Endothelial cell of hepatic sinusoid (primary cell): ENCODE measurements at regions not wholly inside any gene's neighbourhood (a gene's known extent, or its start where the extent isn't known, plus 50 kb on each side); places are given as distances from the start of the nearest gene placed in this dataset.
"Not testable (repeated sequence)": the region's sequence is repeated elsewhere in the genome, so short reads cannot be mapped to it uniquely, and the experiment has no call there.

Experiments
- in situ Hi-C: cut with HindIII; loops from 2 replicates; pipeline ENCODE4 v1.10.0; 2017; ENCODE audit warnings: low sequenced_read_pairs

DNA sequence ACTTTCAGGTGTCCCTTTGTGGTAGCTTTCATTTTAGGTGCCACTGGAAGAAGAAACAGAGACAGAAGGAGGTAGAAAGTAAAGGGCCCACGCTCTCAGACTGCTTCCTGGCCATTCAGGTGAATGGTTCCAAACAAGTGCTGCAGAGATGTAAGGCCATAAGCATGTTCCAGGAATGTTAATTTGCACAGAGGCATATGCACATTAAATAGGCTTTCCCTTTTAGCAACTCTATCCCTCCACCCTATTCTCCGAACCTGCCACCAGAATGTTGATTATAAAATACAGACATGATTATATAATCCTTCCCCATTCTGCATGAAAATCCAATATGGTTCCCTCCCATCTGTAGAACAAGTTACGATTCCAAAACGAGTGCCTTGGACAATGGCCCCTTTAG, 297.2 kb downstream of the C6orf118 start:
- in situ Hi-C loops: no loop called here

DNA sequence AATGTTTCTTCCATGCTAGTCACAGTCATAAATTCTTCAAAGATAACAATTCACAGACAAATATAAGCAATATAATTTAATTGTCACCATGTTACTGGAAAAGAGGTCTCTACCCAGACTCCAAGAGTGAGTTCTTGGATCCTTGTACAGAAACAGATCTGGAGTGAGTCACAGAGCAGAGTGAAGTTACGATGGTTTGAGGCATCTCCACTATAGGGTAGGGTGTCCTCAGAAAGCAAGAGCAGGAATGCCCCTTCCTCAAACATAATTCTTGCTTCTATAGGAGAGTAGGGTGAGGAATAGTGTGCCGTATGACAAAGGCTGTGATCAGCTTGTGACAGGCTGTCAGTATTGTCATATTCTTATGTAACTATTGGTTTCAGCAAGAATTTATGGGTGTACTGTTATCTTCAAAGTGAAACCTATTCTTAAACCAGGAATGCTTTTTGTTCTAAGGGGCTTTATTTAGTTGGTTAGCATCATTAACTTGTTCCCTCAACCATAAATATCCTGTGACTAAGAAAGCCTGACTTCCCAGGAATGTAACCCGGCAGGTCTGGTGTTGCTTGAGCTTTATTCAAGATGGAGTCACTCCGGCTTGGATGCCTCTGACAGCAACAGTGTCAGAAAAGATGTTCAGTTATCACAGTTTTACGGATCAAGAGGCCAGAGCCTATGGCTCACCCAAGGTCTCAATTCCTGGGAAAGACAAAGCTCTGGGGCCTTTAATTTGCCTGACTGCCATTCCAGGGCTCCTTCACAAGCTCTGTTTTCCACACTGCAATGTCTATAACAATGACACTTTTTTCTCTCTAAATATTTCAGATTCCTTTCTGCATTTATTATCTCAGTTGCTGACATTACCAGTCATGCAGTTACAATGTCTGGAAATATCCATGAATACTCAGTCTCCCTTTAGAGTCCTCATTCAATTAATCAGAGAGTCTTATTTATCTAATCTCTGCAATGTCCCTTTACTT, 298.6 kb downstream of the C6orf118 start:
- in situ Hi-C loops: no loop called here

DNA sequence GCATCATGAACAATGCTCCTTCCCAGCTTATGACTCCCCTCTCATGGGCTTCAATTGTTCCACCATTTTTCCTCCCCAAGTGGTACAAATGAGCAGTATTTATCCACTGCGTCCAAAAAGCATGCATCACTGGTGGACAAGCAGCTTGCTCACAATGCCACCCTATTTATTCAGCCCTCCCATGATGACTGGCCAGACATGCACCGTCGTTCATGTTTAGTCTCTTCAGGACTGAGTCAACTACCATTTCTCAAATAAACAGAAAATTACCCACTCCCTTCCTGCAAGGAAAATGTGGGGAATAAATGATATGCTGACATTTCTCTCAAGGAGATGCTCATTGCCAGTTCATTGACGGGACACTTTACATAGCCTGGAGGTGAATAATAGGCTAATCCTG, 300.4 kb downstream of the C6orf118 start:
- in situ Hi-C loops: no loop called here

DNA sequence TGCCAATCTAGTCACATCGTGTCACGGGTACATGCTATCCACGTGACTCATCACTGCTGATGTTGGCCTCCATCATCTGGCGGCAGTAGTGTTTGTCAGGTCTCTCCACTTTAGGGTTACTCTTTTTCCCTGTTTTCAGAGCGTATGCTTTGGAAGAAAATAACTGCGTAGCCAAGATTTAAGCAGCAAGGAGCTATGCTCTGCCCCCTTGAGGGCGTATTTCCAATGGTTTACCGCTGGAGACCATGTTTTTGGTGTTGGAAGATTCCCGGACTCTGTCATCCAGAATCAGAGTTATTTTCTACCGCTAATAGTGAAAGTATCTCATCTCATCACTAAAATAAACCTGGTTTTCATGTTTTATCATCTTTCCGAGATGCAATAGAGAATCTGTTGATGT, 306.5 kb downstream of the C6orf118 start:
- in situ Hi-C loops: no loop called here

- in situ Hi-C loops: no loop called here
Measured at GRCh38 chr6:165002358-165002757, 307.0 kb downstream of the C6orf118 start.

DNA sequence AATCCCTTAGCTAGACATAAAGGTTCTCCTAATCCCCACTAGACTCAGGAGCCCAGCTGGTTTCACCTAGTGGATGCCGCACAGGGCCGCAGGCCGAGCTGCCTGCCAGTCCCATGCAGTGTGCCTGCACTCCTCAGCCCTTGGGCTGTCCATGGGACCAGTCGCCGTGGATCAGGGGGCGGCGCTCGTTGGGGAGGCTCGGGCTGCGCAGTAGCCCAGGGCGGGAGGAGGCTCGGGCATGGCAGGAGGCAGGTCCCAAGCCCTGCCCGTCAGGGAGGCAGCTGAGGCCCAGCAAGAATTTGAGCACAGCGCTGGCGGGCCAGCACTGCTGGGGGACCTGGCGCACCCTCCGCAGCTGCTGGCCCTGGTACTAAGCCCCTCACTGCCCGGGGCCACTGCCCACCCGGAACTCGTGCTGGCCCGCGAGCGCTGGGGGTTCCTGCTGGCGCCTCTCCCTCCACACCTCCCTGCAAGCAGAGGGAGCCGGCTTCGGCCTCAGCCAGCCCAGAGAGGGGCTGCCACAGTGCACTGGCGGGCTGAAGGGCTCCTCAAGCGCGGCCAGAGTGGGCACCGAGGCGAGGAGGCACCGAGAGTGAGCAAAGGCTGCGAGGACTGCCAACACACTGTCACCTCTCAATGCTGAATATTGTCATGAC, 307.8 kb downstream of the C6orf118 start:
- in situ Hi-C loops: no loop called here

GRCh38 chr6:164998297-164998696, 311.1 kb downstream of the C6orf118 start:
- in situ Hi-C loops: no loop called here

DNA sequence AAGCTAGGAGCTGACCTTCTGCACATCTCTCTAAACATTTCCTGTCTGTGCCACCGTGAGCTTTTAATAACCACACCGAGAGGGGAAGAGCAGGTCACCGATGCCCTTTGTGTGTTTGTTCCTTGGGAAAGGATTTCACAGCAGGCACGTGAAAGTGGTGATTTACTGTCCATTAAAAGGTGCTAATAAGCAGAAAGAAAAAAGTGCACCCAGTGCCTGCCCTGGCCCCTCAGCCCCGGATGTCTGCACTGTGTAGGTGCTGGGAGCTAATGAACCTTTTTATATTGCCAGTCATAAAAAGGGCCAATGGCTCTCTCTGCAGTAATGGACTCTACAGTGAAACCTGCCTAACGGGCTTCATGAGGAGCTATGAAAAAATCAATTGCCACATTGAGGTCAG, 312.6 kb downstream of the C6orf118 start:
- in situ Hi-C loops: no loop called here

- in situ Hi-C loops: no loop called here
Measured at GRCh38 chr6:164991573-164991972, 317.8 kb downstream of the C6orf118 start.

DNA sequence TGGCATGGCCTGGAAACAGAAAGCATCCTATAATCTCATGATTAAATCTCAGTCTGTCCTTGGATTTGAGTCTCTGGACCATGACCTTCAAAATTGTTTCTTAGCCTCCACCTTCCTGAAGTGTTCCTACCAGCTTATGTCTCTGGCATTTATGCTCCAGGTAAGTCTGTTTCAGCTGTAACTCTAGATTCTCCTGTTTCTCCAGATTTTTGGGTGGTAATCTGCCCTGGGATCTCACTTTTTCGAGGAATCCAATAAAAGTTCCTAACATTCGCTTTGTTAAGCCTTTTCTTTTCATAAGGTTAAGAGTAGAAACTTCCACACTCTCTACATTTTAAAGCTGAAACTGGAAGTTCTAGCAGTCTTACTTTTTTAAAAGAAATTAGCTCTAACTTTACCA, 318.5 kb downstream of the C6orf118 start:
- in situ Hi-C loops: no loop called here

DNA sequence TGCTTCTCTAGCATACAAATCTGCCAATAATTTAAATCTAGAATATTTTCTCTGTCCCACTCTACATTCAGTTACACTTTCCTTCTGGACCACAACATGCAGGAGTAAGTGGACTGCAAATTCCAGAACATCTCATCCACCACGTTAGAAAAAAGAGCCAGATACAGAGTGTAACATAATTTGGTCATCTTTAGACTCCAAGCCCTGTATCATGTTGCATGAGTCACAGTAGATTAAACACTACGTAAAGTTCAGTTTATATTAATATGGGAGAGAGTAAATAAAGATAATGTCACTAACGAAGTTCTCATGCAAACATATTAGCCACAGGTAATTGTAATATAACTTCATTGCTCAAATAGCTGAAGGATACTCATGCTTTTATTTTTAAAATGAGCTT, 327.0 kb downstream of the C6orf118 start:
- in situ Hi-C loops: no loop called here

DNA sequence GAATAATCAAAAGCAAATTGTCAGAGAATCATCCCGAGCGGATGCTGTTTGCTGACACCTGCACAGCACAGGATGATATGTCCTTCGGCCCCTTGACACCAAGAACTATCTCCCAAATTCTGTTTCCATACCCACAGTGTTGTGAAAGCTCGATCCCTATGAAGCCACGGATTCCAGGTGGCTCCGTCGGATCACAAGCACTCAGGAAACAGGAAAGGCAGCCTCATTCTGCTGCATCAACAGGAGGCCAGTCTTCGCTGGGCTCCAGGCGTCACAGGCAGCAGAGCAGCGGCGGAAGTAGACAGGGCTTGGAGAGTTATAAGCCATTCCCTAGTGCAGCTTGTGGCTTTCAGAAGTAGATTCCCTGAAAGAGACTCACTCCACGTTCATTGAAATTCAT, 342.3 kb downstream of the C6orf118 start:
- in situ Hi-C loops: no loop called here

DNA sequence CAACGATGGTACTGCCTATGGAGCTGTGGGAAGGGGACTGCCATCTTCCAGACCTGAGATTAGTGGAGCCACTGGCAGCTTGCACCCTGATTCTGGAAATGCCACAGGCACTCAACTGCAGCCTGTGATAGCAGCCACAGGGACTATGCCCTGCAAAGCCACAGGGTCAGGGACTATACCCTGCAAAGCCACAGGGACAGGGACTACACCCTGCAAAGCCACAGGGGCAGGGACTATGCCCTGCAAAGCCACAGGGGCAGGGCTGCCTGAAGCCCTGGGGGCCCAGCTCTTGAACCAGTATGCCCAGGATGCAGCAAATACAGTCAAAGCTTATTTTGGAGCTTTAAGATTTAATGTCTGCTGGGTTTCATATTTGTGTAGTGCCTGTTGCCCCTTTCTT, 346.6 kb downstream of the C6orf118 start:
- in situ Hi-C loops: no loop called here

- in situ Hi-C loops: no loop called here
Measured at GRCh38 chr6:164947164-164947563, 362.2 kb downstream of the C6orf118 start.

DNA sequence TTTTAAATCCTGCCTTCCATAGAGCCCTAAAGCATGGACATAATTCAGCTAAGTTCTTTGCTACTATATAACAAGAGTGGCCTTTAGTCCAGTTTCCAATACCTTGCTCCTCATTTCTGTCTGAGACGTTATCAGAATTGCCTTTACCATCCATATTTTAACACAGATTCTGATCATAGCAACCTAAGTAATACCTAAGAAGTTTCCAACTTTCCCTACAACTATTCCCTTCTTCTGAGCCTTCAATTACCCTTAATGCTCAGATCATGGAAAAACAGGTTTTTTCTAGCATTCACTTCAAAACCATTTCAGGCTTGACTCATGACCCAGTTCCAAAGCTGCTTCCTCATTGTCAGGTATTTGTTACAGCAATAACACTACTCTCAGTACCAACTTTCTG, 367.1 kb downstream of the C6orf118 start:
- in situ Hi-C loops: no loop called here

GRCh38 chr6:164933238-164933794, 376.1 kb downstream of the C6orf118 start:
- in situ Hi-C loops: not testable (repeated sequence)

- in situ Hi-C loops: no loop called here
Measured at GRCh38 chr6:164929408-164929977, 379.9 kb downstream of the C6orf118 start.

GRCh38 chr6:164928728-164929407, 380.5 kb downstream of the C6orf118 start:
- in situ Hi-C loops: no loop called here

GRCh38 chr6:164928057-164928727, 381.2 kb downstream of the C6orf118 start:
- in situ Hi-C loops: no loop called here

DNA sequence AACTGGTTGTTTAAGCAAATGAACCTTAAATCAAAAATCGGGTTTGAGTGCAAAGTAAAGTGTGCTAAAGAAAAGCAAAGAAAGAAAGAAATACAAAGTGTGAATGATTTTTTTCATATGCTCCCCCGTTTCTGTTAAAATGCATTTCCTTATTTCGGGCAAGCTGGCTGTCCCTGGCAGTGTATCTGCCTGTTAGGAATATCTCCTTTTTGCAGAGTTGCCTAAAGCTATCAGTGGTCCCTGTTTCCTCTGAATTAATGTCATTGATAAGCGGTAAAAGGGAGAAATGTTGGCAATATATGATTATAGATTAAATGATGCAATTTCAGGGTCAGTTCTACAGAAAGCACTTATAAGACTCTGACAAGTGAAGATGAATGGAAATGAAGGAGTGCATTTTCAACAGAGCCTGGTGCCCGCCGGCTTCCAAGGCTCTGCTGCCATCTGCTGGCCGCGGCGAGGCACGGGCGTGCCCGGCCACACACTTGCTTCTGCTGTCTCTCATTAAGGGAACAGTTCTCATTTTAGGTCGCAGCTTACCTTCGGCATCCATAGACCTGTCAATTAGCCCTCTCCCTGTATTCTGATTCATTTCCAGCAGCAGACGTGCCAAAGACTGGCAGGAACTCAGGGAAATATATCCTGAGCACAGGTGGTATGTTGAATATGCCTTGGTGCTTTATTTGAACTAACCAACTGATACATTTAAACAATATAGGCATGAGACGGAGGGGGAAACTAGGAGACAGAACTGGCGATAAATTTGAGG, 381.9 kb downstream of the C6orf118 start:
- in situ Hi-C loops: no loop called here
